ENCODE measurements at regions not wholly inside any gene's neighbourhood (a gene's known extent, or its start where the extent isn't known, plus 50 kb on each side); places are given as distances from the start of the nearest gene placed in this dataset.
A peak's percentile ranks its signal among the peaks of the same experiment; 100 is the strongest.

DNA sequence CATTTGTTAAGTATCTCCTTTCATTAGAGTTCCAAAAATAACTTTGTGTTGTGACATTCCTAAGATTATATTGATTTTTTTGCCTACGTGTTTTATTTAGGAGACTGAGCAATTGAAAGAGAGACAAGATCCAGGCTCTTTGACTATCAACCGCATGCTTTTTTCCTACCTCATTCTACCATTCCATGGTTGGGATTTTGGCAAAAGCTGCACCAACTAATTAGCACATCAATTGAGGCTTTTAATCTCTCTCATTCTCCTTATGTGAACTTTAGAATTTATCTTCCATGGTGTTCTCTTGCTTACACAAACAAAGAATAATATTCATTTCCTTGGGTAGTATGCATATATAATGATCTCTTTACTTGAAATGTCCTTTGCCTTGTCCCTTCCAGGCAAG, 338.7 kb upstream of the SMC2 start:
- Histone ChIP-seq H3K9ac (ENCODE audit: low read depth in 2 of 2, low read length in 2 of 2) (no peak overlapping the region), H3K4me1 (no peaks in the 10 kb centered on the region), H3K36me3 (no peaks in the 10 kb centered on the region), H3K4me3 (no peak overlapping the region), H3K9me3 (no peaks in the 10 kb centered on the region), H3K27ac (no peak overlapping the region), H3K27me3 (no peaks in the 10 kb centered on the region)
- TF ChIP-seq, protein P1, sequence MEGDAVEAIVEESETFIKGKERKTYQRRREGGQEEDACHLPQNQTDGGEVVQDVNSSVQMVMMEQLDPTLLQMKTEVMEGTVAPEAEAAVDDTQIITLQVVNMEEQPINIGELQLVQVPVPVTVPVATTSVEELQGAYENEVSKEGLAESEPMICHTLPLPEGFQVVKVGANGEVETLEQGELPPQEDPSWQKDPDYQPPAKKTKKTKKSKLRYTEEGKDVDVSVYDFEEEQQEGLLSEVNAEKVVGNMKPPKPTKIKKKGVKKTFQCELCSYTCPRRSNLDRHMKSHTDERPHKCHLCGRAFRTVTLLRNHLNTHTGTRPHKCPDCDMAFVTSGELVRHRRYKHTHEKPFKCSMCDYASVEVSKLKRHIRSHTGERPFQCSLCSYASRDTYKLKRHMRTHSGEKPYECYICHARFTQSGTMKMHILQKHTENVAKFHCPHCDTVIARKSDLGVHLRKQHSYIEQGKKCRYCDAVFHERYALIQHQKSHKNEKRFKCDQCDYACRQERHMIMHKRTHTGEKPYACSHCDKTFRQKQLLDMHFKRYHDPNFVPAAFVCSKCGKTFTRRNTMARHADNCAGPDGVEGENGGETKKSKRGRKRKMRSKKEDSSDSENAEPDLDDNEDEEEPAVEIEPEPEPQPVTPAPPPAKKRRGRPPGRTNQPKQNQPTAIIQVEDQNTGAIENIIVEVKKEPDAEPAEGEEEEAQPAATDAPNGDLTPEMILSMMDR (IDR thresholded peaks at IDR 0.05), result no peak
- intact Hi-C loops (cut with DNase I), result no loop called here
- no peak for DNase-seq

DNA sequence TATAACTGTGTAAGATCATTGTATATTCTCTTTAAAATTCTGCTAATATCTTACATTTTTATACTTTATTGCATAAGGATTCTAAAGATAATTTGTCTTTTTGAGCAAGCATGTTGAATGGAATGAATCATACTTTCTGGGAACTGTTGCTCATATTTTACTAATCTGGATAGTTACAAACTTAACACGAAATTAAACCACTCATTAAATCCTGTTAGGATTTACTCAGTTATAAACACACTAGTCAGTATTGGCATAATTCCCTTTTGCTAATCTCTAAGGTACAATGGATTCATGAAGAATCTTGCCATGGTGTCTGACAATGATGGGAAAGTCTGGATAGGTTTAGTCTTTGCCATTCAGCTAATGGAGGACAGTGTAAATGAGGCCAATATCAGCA, 338.1 kb upstream of the SMC2 start:
- intact Hi-C loops (cut with DNase I), result no loop called here
- Histone ChIP-seq H3K4me1 (no peaks in the 10 kb centered on the region), H3K36me3 (no peaks in the 10 kb centered on the region), H3K27me3 (no peaks in the 10 kb centered on the region), H3K4me3 (no peak overlapping the region), H3K9me3 (no peaks in the 10 kb centered on the region), H3K27ac (no peak overlapping the region), H3K9ac (ENCODE audit: low read depth in 2 of 2, low read length in 2 of 2) (no peak overlapping the region)
- TF ChIP-seq, protein P1 (IDR thresholded peaks at IDR 0.05), result no peak
- no peak for DNase-seq

DNA sequence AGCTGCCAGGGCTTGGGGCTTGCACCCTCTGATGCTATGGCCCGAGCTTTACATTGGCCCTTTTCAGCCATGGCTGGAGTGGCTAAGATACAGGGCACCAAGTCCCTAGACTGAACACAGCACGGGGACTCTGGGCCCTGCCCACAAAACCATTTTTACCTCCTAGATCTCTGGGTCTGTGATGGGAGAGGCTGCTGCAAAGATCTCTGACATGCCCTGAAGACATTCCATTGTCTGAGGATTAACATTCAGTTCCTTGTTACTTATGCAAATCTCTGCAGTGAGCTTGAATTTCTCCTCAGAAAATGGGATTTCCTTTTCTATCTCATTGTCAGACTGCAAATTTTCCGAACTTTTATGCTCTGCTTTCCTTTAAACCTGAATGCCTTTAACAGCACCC, 337.0 kb upstream of the SMC2 start:
- intact Hi-C loops (cut with DNase I), result no loop called here
- Histone ChIP-seq H3K36me3 (no peaks in the 10 kb centered on the region), H3K27ac (no peak overlapping the region), H3K4me1 (no peaks in the 10 kb centered on the region), H3K9ac (ENCODE audit: low read depth in 2 of 2, low read length in 2 of 2) (no peak overlapping the region), H3K4me3 (no peak overlapping the region), H3K9me3 (no peaks in the 10 kb centered on the region), H3K27me3 (no peaks in the 10 kb centered on the region)
- no peak for DNase-seq
- TF ChIP-seq, protein P1 (IDR thresholded peaks at IDR 0.05), result no peak

DNA sequence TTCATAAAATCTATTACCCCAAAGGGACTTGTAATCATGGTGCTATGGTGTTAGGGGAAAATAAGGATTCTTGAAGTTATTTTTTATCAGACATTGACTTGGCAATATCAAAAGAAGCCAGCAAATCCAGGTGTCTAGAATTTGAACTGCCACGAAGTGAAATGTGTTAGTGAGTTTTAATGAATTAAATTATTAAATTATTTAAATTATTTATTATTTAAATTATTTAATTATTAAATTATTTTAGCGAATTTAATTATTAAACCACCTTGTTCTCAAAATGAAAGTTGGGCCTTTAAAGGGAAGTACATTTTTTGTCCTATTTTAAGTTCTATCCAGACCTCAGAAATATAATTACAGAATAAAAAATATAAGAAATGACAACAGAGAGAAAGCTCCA, 332.6 kb upstream of the SMC2 start:
- Histone ChIP-seq H3K4me3 (no peak overlapping the region), H3K27me3 (no peaks in the 10 kb centered on the region), H3K36me3 (no peaks in the 10 kb centered on the region), H3K4me1 (no peaks in the 10 kb centered on the region), H3K9me3 (no peaks in the 10 kb centered on the region), H3K9ac (ENCODE audit: low read depth in 2 of 2, low read length in 2 of 2) (no peak overlapping the region), H3K27ac (no peak overlapping the region)
- DNase-seq, result no peak
- TF ChIP-seq, protein P1 (IDR thresholded peaks at IDR 0.05), result no peak
- intact Hi-C loops (cut with DNase I), result no loop called here

DNA sequence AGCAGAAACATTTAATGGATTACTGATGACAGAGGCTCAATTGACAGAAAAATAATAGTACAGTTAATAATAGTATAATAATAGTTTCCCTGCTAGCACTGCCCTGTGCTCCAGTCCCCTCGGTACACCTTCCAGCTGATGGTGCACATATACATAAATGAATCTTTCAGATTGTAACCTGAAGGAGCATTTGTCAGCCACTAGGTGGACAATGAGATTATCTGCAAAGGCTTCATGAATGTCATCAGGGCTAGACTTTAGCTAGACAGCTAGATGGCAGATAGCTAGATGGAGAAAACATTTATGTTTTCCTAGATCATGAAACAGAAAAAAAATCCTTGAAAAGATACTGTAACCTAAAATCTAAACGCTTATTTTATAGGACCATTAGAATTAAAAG, 304.4 kb upstream of the SMC2 start:
- TF ChIP-seq, protein P1 (IDR thresholded peaks at IDR 0.05), result peak; percentile 35
- H3K36me3 ChIP-seq, result no peaks in the 10 kb centered on the region
- no peaks in the 10 kb centered on the region for H3K27me3 ChIP-seq
- no peak for DNase-seq
- H3K9me3 ChIP-seq, result no peaks in the 10 kb centered on the region
- intact Hi-C loops (cut with DNase I), result loop anchor here (10.0 kb wide), 1 partner anchor 295 kb away; no protein-coding TSS in a partner anchor
- no peaks in the 10 kb centered on the region for H3K4me1 ChIP-seq
- no peak overlapping the region for H3K27ac ChIP-seq
- no peak overlapping the region for H3K4me3 ChIP-seq
- H3K9ac ChIP-seq (ENCODE audit: low read depth in 2 of 2, low read length in 2 of 2), result no peak overlapping the region

DNA sequence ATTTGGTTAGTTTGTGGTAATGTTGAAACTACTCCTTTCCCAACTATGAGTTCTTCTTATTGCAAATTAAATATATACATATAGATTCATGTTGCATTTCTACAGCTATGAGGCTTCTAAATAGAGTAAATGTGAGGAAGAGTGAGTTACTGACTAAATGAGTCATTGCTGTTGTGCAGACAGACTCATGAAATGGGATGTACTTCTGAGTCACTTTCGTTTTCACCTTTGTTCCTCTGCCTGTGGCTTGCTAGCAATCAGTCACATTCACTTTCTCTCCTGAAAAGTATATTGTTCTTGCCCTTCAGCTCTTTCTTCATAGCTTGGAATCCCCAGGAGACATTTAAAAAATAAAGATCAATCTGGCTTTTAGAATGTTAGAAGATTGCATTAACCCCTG, 295.5 kb upstream of the SMC2 start:
- no peaks in the 10 kb centered on the region for H3K36me3 ChIP-seq
- no peak overlapping the region for H3K9ac ChIP-seq (ENCODE audit: low read depth in 2 of 2, low read length in 2 of 2)
- H3K4me3 ChIP-seq, result no peak overlapping the region
- TF ChIP-seq, protein P1 (IDR thresholded peaks at IDR 0.05), result no peak
- DNase-seq, result no peak
- intact Hi-C loops (cut with DNase I), result no loop called here
- H3K9me3 ChIP-seq, result no peaks in the 10 kb centered on the region
- no peaks in the 10 kb centered on the region for H3K4me1 ChIP-seq
- H3K27me3 ChIP-seq, result no peaks in the 10 kb centered on the region
- H3K27ac ChIP-seq, result no peak overlapping the region
